ENCODE measurements at regions not wholly inside any gene's neighbourhood (a gene's known extent, or its start where the extent isn't known, plus 50 kb on each side); places are given as distances from the start of the nearest gene placed in this dataset.

- FAIRE-seq, result no peak
- no peak for DNase-seq (ENCODE audit: extremely low spot score, insufficient read length, low read depth)
These were observed 1838.6 kb upstream of the SEL1L start for GRCh38 chr14:83372271-83372670.

DNA sequence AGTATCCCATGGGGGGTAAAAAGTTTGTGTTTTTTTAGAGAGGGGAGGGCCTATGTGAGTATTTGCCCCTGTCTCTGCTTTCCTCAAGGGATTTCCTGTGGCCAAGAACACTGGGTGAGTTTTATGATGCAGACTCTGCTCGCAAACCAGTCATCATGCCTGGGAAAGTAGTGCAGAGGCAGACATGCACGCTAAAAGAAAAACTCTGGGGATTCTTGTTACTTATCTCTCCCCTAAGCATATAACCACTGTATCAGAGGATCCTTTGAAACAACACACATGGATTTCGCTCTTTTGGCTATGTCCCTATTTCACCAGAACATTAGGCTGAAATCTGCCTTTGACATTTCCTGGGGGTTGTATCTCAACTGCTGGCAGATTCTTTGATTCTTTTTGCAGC is 1845.8 kb upstream of the SEL1L start:
- no peak for FAIRE-seq
- no peak for DNase-seq (ENCODE audit: extremely low spot score, insufficient read length, low read depth)

DNA sequence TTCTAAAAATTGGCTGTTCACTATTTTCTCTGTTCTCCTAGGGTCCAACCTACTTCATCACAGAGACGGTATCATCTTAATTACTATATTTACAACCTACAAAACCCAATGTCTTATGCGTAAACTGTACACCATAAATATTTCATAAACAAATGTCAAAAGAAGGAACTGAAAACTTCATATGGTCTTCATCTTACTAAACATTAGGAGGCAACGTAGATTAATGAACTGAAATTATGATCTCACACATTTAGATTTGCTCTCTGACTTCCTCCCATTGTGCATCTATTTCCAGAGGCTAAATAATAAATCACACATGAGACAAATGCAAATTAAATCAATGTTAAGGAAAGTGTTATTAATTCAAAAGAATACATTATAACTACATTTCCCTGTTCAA is 1850.6 kb upstream of the SEL1L start:
- no peak for FAIRE-seq
- no peak for DNase-seq (ENCODE audit: extremely low spot score, insufficient read length, low read depth)

- FAIRE-seq (no peak), DNase-seq (ENCODE audit: extremely low spot score, insufficient read length, low read depth) (no peak)
These were observed 1861.7 kb upstream of the SEL1L start for GRCh38 chr14:83395321-83395720.

- DNase-seq (ENCODE audit: extremely low spot score, insufficient read length, low read depth) (no peak), FAIRE-seq (no peak)
These were observed 1882.8 kb upstream of the SEL1L start for GRCh38 chr14:83416476-83416875.

GRCh38 chr14:83419420-83419819 is 1885.8 kb upstream of the SEL1L start:
- FAIRE-seq, result no peak
- no peak for DNase-seq (ENCODE audit: extremely low spot score, insufficient read length, low read depth)

GRCh38 chr14:83421711-83422110 is 1888.1 kb upstream of the SEL1L start:
- DNase-seq (ENCODE audit: extremely low spot score, insufficient read length, low read depth), result no peak
- no peak for FAIRE-seq

DNA sequence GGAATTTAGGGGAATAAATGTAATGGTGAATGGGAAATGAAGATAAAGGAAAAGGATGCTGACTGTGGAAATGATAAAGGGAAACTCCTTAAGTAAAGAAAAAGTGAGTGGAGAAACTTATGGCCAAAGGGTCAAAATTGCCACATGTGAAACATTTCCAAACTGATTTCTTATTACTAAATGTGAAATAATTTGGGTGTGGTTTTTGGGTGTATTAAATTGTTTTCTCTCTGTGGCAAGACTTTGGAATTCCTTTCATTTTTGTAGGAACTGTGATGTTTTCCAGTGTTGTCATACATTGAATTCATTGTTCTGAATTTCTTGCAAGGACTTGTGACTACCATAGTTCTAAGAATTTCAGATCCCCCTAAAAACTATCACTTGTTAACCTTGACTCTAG is 1891.5 kb upstream of the SEL1L start:
- DNase-seq (ENCODE audit: extremely low spot score, insufficient read length, low read depth) (no peak), FAIRE-seq (no peak)

GRCh38 chr14:83425706-83426105 is 1892.1 kb upstream of the SEL1L start:
- DNase-seq (ENCODE audit: extremely low spot score, insufficient read length, low read depth) (no peak), FAIRE-seq (no peak)

- DNase-seq (ENCODE audit: extremely low spot score, insufficient read length, low read depth) (no peak), FAIRE-seq (no peak)
These were observed 1900.0 kb upstream of the SEL1L start for GRCh38 chr14:83433618-83434017.

DNA sequence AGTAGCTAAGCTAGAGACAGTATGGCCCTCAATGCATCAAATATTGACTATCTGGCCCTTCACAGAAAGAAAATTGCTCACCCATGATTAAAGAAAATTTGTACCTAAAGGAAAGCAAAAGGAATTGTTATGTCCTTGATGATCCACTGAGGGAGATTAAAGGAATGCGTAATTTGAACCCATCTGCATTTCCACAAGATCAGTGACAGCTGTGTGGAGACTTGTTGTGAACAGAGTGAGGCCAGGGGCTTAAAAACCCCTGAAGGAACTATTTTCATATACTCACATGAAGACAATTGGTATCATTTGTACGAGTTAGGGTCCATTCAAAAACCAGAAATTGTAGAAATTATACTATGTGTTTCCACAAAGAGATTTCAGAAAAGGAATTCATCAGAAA is 1908.1 kb upstream of the SEL1L start:
- no peak for DNase-seq (ENCODE audit: extremely low spot score, insufficient read length, low read depth)
- FAIRE-seq, result no peak

GRCh38 chr14:83455561-83455960 is 1921.9 kb upstream of the SEL1L start:
- FAIRE-seq, result no peak
- no peak for DNase-seq (ENCODE audit: extremely low spot score, insufficient read length, low read depth)

GRCh38 chr14:83461521-83461920 is 1927.9 kb upstream of the SEL1L start:
- DNase-seq (ENCODE audit: extremely low spot score, insufficient read length, low read depth) (no peak), FAIRE-seq (no peak)

DNA sequence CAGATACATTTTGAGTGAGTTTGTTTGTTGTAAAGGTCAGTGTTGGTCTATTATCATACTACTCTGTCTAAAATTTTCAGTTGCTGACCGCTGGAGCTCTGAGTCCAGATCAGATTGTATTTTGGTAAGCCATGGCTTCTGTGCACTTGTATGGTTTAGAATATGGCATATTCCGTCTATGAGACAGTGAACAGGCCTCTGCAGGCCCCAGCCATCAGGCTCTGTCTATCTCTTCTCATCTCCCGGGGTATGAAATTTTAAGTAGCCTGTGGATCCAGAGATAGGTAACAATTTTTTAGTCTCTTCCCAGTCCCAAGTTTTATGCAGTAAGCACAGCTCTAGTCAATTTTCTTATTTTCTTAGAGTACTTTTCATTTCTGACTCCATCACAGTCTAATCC is 1929.1 kb upstream of the SEL1L start:
- DNase-seq (ENCODE audit: extremely low spot score, insufficient read length, low read depth) (no peak), FAIRE-seq (no peak)

GRCh38 chr14:83463500-83464098 is 1929.9 kb upstream of the SEL1L start:
- no peak for FAIRE-seq
- no peak for DNase-seq (ENCODE audit: extremely low spot score, insufficient read length, low read depth)

DNA sequence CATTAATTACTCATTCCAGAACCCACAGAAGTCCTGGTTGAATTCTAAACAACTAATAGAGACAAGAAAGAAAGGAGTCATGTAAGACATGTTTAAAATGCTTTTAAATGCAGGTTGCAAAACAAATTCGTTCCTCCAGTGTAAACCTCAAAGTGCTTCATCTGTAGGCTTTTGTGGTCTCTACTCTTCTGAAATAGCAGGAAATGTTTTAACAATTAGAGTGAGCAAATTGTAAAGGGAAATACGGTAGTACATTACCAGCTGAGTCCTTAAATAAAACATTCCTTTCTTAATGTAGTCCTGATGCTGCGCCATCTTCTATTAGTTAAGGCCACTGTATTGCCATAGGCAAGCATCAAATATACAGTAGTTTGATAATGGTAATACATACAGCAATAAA is 1934.2 kb upstream of the SEL1L start:
- no peak for DNase-seq (ENCODE audit: extremely low spot score, insufficient read length, low read depth)
- FAIRE-seq, result no peak

- DNase-seq (ENCODE audit: extremely low spot score, insufficient read length, low read depth) (no peak), FAIRE-seq (no peak)
These were observed 1936.8 kb upstream of the SEL1L start for GRCh38 chr14:83470466-83470865.

DNA sequence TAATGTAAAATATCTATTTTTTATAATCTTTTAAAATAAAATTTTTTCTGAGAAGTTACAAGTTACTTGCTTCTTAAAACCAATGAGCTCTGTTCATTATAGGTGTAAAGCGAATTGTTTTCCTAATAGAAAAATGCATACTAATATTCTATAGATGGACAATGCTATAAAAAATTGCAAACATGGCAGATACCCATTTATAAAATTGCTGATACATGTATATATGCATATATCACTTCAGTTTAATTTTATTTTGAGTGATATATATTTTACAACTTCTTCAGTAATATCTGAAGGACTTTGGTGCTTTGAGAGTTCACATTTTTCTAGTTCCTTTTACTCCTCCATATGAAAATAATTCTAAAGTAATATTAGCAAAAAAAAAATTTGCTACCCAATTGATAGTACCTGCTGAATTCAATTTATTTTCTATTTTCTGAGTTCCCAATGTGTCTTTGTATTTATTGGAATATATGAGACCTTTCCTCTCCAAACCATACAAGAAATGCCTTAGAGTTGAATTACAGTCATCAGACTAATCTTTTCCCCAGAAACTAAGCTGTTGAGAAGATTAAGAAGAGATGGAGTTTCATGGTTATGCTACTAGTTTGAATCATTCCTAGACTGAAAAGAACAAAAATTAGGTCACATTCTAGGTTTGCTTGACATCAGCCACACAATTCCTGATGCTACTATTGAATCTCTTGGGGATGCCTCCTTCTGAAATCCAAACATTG is 1937.5 kb upstream of the SEL1L start:
- FAIRE-seq, result no peak
- no peak for DNase-seq (ENCODE audit: extremely low spot score, insufficient read length, low read depth)

DNA sequence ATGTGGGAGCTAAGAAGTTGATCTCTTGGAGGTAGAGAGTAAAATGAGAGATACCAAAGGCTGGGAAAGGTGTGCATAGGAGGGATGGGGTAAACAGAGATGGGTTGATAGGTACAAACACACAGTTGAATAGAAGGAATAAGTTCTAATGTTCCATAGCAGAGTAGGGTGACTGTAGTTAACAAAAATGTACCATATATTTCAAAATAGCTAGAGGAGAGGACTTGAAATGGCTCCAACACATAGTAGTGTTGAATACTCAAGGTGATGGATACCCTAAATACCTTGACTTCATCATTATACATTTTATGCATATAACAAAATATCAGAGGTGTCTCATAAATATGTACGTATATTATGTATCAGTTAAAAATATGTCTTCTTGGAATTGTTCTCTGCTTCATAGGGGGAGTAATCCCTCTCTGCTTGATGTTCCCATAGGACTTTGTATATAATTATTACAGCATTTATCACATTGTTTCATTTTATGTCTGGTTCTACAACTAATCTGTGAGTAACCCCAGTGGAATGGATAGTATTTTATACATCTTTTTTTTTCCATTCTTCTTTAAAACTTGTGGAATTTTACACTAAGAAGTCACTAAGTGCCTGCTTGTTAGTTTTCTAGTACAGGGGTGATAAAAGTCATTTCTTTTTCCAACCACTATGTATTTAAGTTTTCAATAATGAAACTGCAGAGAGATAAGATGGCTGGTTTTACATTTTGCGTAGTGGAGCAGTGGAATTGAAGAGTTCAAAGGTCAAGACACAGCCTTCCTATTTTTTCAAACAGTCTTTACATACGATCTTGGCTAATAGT is 1940.0 kb upstream of the SEL1L start:
- DNase-seq (ENCODE audit: extremely low spot score, insufficient read length, low read depth), result no peak
- no peak for FAIRE-seq

GRCh38 chr14:83478741-83479140 is 1945.1 kb upstream of the SEL1L start:
- no peak for FAIRE-seq
- DNase-seq (ENCODE audit: extremely low spot score, insufficient read length, low read depth), result no peak

DNA sequence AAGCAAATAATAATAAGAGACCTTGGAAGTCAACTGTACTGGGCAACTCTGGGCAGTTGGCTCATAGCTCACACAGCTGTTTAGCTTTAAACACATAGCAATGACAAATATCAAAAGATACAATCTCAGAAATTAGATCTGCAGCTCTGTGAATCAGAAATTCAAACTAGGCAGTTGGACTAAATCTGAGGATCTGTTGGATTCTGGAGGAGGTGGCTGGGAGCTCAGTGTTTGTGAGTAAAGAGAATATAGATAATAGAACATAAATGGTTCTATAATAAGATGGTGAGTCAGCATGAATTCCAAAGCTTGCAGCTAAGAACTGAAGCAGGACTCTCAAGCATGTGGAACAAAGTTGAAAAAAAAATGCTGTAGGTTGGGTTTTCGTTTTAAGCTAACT is 1949.4 kb upstream of the SEL1L start:
- DNase-seq (ENCODE audit: extremely low spot score, insufficient read length, low read depth), result no peak
- no peak for FAIRE-seq
